ENCODE measurements at regions not wholly inside any gene's neighbourhood (a gene's known extent, or its start where the extent isn't known, plus 50 kb on each side); places are given as distances from the start of the nearest gene placed in this dataset.

DNA sequence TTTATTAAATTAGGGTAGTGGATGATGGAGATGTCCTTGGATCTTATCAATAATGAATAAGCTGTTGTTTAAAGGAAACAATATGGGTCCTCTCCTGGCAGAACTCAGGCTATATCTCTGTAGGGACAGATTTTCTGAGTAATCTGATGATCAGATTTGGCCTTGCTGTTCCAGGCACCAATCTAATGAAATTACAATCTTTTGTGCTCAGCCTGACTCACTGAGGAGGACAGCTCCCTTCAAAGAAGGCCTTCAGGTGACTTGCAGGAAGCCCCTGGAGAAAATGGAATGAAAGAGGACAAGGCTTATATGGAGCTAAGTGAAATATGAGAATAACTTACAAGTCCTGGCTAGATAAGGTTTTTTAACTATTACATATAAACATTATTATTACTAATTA, 486.4 kb upstream of the SORCS1 start:
- no peak overlapping the region for H3K4me3 ChIP-seq (replicated peaks; ENCODE audit: low read depth, low read length)
- TF ChIP-seq CTCF (IDR thresholded peaks at IDR 0.05; ENCODE audit: insufficient read depth, low read length, poor library complexity, severe bottlenecking) = no peak
- H3K36me3 ChIP-seq (ENCODE audit: control insufficient read depth, insufficient read depth, low read length) = no peaks in the 10 kb centered on the region
- no peak for DNase-seq (ENCODE audit: extremely low read depth, insufficient read length)
- H3K27me3 ChIP-seq (replicated peaks; ENCODE audit: control insufficient read depth, insufficient read depth, low read length) = no peaks in the 10 kb centered on the region

GRCh38 chr10:107649249-107649648, 484.7 kb upstream of the SORCS1 start:
- Histone ChIP-seq H3K36me3 (ENCODE audit: control insufficient read depth, insufficient read depth, low read length) (no peaks in the 10 kb centered on the region), H3K27me3 (replicated peaks; ENCODE audit: control insufficient read depth, insufficient read depth, low read length) (no peaks in the 10 kb centered on the region), H3K4me3 (replicated peaks; ENCODE audit: low read depth, low read length) (no peak overlapping the region)
- no peak for DNase-seq (ENCODE audit: extremely low read depth, insufficient read length)
- TF ChIP-seq CTCF (IDR thresholded peaks at IDR 0.05; ENCODE audit: insufficient read depth, low read length, poor library complexity, severe bottlenecking) = no peak

DNA sequence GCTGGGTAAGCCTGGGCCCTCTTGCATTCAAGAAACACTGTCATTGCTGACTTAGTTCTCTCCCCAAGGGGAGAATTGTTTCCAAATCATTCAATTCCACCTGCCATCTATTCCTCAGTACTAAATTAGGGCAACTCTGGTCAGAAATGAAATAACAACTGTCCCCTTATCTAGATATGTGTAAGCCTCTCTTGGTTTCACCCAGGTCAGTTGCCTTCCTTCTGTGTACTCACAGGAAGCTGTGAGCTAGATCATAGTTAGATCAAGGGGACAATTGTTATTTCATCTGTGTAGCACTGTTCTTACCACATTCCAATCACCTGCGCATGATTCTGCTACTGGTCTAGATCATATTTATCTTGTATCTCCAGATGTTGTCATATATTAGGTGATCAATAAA, 483.0 kb upstream of the SORCS1 start:
- Histone ChIP-seq H3K36me3 (ENCODE audit: control insufficient read depth, insufficient read depth, low read length) (no peaks in the 10 kb centered on the region), H3K4me3 (replicated peaks; ENCODE audit: low read depth, low read length) (no peak overlapping the region), H3K27me3 (replicated peaks; ENCODE audit: control insufficient read depth, insufficient read depth, low read length) (no peaks in the 10 kb centered on the region)
- no peak for TF ChIP-seq CTCF (IDR thresholded peaks at IDR 0.05; ENCODE audit: insufficient read depth, low read length, poor library complexity, severe bottlenecking)
- no peak for DNase-seq (ENCODE audit: extremely low read depth, insufficient read length)

GRCh38 chr10:107631876-107632275, 467.4 kb upstream of the SORCS1 start:
- Histone ChIP-seq H3K27me3 (replicated peaks; ENCODE audit: control insufficient read depth, insufficient read depth, low read length) (no peaks in the 10 kb centered on the region), H3K4me3 (replicated peaks; ENCODE audit: low read depth, low read length) (no peak overlapping the region), H3K36me3 (ENCODE audit: control insufficient read depth, insufficient read depth, low read length) (no peaks in the 10 kb centered on the region)
- no peak for DNase-seq (ENCODE audit: extremely low read depth, insufficient read length)
- no peak for TF ChIP-seq CTCF (IDR thresholded peaks at IDR 0.05; ENCODE audit: insufficient read depth, low read length, poor library complexity, severe bottlenecking)

DNA sequence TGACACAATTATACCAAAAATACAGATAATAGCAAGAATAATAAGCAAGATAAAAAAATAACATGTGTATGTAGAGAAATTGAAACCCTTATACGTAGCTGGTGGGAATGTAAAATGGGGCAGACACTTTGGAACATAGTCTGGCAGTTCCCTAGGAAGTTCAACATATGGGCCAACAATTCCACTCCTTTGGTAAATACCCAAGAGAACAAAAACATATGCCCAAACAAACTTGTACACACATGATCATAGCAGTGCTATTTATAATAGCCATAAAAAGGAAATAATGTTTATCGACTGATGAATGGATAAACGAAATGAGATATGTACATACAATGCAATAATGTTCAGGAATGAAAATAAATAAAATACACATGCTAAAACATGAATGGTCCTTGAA, 462.4 kb upstream of the SORCS1 start:
- Histone ChIP-seq H3K36me3 (ENCODE audit: control insufficient read depth, insufficient read depth, low read length) (no peaks in the 10 kb centered on the region), H3K27me3 (replicated peaks; ENCODE audit: control insufficient read depth, insufficient read depth, low read length) (no peaks in the 10 kb centered on the region), H3K4me3 (replicated peaks; ENCODE audit: low read depth, low read length) (no peak overlapping the region)
- no peak for TF ChIP-seq CTCF (IDR thresholded peaks at IDR 0.05; ENCODE audit: insufficient read depth, low read length, poor library complexity, severe bottlenecking)
- no peak for DNase-seq (ENCODE audit: extremely low read depth, insufficient read length)

DNA sequence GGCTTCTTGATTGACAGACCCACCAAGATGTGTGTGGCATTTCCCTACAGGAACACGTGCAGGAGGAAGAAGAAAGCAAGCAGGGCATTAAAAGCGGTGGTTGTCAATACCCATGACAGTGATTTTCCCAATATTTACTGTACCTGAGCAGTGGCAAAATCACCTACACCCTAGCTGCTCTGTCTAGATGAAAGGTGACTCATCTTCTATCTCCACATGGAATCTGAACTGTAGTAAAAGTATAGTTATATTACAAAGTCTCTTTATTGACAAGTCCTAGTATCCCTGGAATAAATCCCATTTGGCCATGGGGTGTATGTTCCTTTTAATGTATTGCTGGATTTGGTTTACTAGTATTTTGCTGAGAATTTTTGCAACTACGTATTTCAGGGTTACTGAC, 458.8 kb upstream of the SORCS1 start:
- H3K4me3 ChIP-seq (replicated peaks; ENCODE audit: low read depth, low read length) = no peak overlapping the region
- H3K27me3 ChIP-seq (replicated peaks; ENCODE audit: control insufficient read depth, insufficient read depth, low read length) = no peaks in the 10 kb centered on the region
- no peaks in the 10 kb centered on the region for H3K36me3 ChIP-seq (ENCODE audit: control insufficient read depth, insufficient read depth, low read length)
- DNase-seq (ENCODE audit: extremely low read depth, insufficient read length) = no peak
- no peak for TF ChIP-seq CTCF (IDR thresholded peaks at IDR 0.05; ENCODE audit: insufficient read depth, low read length, poor library complexity, severe bottlenecking)

Data from GM06990 (cell line).